GM21825 (cell line): ENCODE measurements at regions not wholly inside any gene's neighbourhood (a gene's known extent, or its start where the extent isn't known, plus 50 kb on each side); places are given as distances from the start of the nearest gene placed in this dataset.
"Not testable (repeated sequence)": the region's sequence is repeated elsewhere in the genome, so short reads cannot be mapped to it uniquely, and the experiment has no call there.

ENCODE experiments used
- ATAC-seq: cut with Tn5 transposase; IDR thresholded peaks from one replicate; pipeline ENCODE4 v1.9.1; 2021; ENCODE audit warnings: mild to moderate bottlenecking, moderate library complexity; ENCODE audit not compliant: unreplicated experiment

GRCh38 chr6:137968455-137968804, 101.4 kb downstream of the TNFAIP3 start:
- no peak for ATAC-seq

- ATAC-seq: no peak
Observed at GRCh38 chr6:137968901-137969300, 101.8 kb downstream of the TNFAIP3 start.

- ATAC-seq: no peak
Observed at GRCh38 chr6:137969874-137970273, 102.8 kb downstream of the TNFAIP3 start.

- ATAC-seq: no peak
Observed at GRCh38 chr6:137970368-137970767, 103.3 kb downstream of the TNFAIP3 start.

GRCh38 chr6:137973201-137973600, 106.1 kb downstream of the TNFAIP3 start:
- ATAC-seq: no peak

- ATAC-seq: peak; percentile 42
Observed at GRCh38 chr6:137975188-137975940, 108.3 kb downstream of the TNFAIP3 start.

GRCh38 chr6:137976430-137976829, 109.4 kb downstream of the TNFAIP3 start:
- ATAC-seq: no peak

GRCh38 chr6:137977206-137977605, 110.1 kb downstream of the TNFAIP3 start:
- no peak for ATAC-seq

GRCh38 chr6:137977814-137978213, 110.8 kb downstream of the TNFAIP3 start:
- no peak for ATAC-seq

- no peak for ATAC-seq
Observed at GRCh38 chr6:137978252-137978896, 111.3 kb downstream of the TNFAIP3 start.

GRCh38 chr6:137979263-137979662, 112.2 kb downstream of the TNFAIP3 start:
- ATAC-seq: not testable (repeated sequence)

GRCh38 chr6:137980777-137981176, 113.7 kb downstream of the TNFAIP3 start:
- no peak for ATAC-seq

- ATAC-seq: no peak
Observed at GRCh38 chr6:137981758-137982157, 114.7 kb downstream of the TNFAIP3 start.

GRCh38 chr6:137982418-137983189, 115.5 kb downstream of the TNFAIP3 start:
- ATAC-seq: no peak

- ATAC-seq: no peak
Observed at GRCh38 chr6:137983269-137983668, 116.2 kb downstream of the TNFAIP3 start.

GRCh38 chr6:137989664-137990063, 117.6 kb downstream of the PERP start:
- no peak for ATAC-seq

- ATAC-seq: no peak
Observed at GRCh38 chr6:137995371-137995770, 111.8 kb downstream of the PERP start.

- no peak for ATAC-seq
Observed at GRCh38 chr6:137998461-137999019, 108.7 kb downstream of the PERP start.

- ATAC-seq: no peak
Observed at GRCh38 chr6:137999815-138000214, 107.4 kb downstream of the PERP start.

GRCh38 chr6:138000941-138001340, 106.3 kb downstream of the PERP start:
- no peak for ATAC-seq

GRCh38 chr6:138001750-138002349, 105.4 kb downstream of the PERP start:
- ATAC-seq: no peak
